ENCODE measurements at regions not wholly inside any gene's neighbourhood (a gene's known extent, or its start where the extent isn't known, plus 50 kb on each side); places are given as distances from the start of the nearest gene placed in this dataset.
A peak's percentile ranks its signal among the peaks of the same experiment; 100 is the strongest.

- intact Hi-C loops (cut with DNase I), result no loop called here
- Histone ChIP-seq H3K4me3 (no peak overlapping the region), H3K36me3 (no peaks in the 10 kb centered on the region), H3K27me3 (no peaks in the 10 kb centered on the region), H3K4me1 (peaks cover 0 to 4% (median 0%) of the 10 kb centered on the region in 4 donors), H3K27ac (replicated peaks in 1 of 4) (no peak overlapping the region), H3K9me3 (no peaks in the 10 kb centered on the region)
- DNase-seq (ENCODE audit: extremely low spot score), result no peak
- TF ChIP-seq POLR2A (IDR thresholded peaks at IDR 0.05; ENCODE audit: low read depth), result no peak
- TF ChIP-seq POLR2AphosphoS5 (IDR thresholded peaks at IDR 0.05), result no peak
- TF ChIP-seq, protein P1, sequence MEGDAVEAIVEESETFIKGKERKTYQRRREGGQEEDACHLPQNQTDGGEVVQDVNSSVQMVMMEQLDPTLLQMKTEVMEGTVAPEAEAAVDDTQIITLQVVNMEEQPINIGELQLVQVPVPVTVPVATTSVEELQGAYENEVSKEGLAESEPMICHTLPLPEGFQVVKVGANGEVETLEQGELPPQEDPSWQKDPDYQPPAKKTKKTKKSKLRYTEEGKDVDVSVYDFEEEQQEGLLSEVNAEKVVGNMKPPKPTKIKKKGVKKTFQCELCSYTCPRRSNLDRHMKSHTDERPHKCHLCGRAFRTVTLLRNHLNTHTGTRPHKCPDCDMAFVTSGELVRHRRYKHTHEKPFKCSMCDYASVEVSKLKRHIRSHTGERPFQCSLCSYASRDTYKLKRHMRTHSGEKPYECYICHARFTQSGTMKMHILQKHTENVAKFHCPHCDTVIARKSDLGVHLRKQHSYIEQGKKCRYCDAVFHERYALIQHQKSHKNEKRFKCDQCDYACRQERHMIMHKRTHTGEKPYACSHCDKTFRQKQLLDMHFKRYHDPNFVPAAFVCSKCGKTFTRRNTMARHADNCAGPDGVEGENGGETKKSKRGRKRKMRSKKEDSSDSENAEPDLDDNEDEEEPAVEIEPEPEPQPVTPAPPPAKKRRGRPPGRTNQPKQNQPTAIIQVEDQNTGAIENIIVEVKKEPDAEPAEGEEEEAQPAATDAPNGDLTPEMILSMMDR (IDR thresholded peaks at IDR 0.05), result no peak
- TF ChIP-seq EP300 (IDR thresholded peaks at IDR 0.05), result no peak
These were observed 482.7 kb upstream of the SYT4 start for GRCh38 chr18:43760010-43760409.

DNA sequence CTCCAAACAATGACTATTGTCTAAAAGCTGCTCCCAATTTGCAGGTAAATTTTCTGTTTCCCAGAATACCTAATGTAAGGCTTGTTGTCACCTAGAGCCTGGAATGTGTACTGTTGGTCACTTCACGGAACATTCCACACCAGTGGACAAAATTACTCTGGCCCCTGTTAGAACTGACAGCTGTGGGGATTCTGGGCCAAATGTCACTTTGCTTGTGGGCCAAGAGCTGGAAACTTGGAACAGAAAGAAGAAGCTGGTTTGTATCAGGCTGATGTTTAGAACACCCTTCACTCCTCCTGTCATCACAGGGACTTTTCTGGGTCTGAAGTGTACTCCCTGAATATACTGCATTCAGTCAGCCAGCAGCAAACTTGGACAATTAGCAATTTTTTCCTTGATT, 495.6 kb upstream of the SYT4 start:
- DNase-seq (ENCODE audit: extremely low spot score), result no peak
- intact Hi-C loops (cut with DNase I), result no loop called here
- WGBS, result 40% methylated on average over 1 of the region's 1 CpG
- no peaks in the 10 kb centered on the region for H3K36me3 ChIP-seq
- H3K4me1 ChIP-seq, result peaks cover 9 to 29% (median 14%) of the 10 kb centered on the region in 4 donors
- no peaks in the 10 kb centered on the region for H3K27me3 ChIP-seq
- H3K4me3 ChIP-seq, result no peak overlapping the region
- H3K9me3 ChIP-seq, result no peaks in the 10 kb centered on the region
- TF ChIP-seq, protein P1 (IDR thresholded peaks at IDR 0.05), result no peak
- TF ChIP-seq POLR2AphosphoS5 (IDR thresholded peaks at IDR 0.05) (peak in 1 of 2 donors; percentile 35), POLR2A (IDR thresholded peaks at IDR 0.05; ENCODE audit: low read depth) (no peak), EP300 (IDR thresholded peaks at IDR 0.05) (no peak)
- H3K27ac ChIP-seq (replicated peaks in 1 of 4), result no peak overlapping the region

DNA sequence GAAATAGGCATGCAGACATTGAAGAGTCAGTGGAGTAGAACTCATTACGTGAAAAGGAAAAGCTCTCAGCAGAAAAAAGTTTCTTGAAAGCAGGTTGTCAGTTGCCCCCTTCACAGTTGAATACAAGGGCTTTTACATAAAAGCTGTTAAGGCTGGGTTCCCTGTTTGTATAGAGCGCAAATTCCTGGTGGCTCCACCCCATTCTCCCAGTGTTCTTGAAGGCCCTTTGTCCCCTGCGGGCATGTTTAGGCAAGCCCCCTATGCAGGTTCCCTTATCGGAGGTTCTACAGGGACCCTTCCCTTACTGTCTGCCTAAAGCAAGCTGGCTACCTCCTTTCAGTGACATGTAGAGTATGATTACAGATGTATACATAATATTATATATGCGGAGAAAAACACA, 497.2 kb upstream of the SYT4 start:
- intact Hi-C loops (cut with DNase I), result no loop called here
- H3K27ac ChIP-seq (replicated peaks in 1 of 4), result no peak overlapping the region
- DNase-seq (ENCODE audit: extremely low spot score), result no peak
- no peaks in the 10 kb centered on the region for H3K36me3 ChIP-seq
- peaks cover 9 to 31% (median 15%) of the 10 kb centered on the region in 4 donors for H3K4me1 ChIP-seq
- no peak overlapping the region for H3K4me3 ChIP-seq
- no peaks in the 10 kb centered on the region for H3K27me3 ChIP-seq
- H3K9me3 ChIP-seq, result no peaks in the 10 kb centered on the region
- WGBS, result 93% methylated on average over 5 of the region's 5 CpGs
- TF ChIP-seq POLR2A (IDR thresholded peaks at IDR 0.05; ENCODE audit: low read depth), result no peak
- TF ChIP-seq, protein P1 (IDR thresholded peaks at IDR 0.05), result no peak
- TF ChIP-seq POLR2AphosphoS5 (IDR thresholded peaks at IDR 0.05), result no peak
- no peak for TF ChIP-seq EP300 (IDR thresholded peaks at IDR 0.05)

- TF ChIP-seq POLR2A (IDR thresholded peaks at IDR 0.05; ENCODE audit: low read depth) (no peak), POLR2AphosphoS5 (IDR thresholded peaks at IDR 0.05) (no peak), EP300 (IDR thresholded peaks at IDR 0.05) (no peak)
- TF ChIP-seq, protein P1 (IDR thresholded peaks at IDR 0.05), result no peak
- DNase-seq (ENCODE audit: extremely low spot score), result no peak
- Histone ChIP-seq H3K9me3 (no peaks in the 10 kb centered on the region), H3K27ac (replicated peaks in 1 of 4) (no peak overlapping the region), H3K4me3 (no peak overlapping the region), H3K27me3 (no peaks in the 10 kb centered on the region), H3K4me1 (peaks cover 9 to 31% (median 15%) of the 10 kb centered on the region in 4 donors), H3K36me3 (no peaks in the 10 kb centered on the region)
- intact Hi-C loops (cut with DNase I), result no loop called here
- WGBS, result 90% methylated on average over 2 of the region's 2 CpGs
These were observed 498.3 kb upstream of the SYT4 start for GRCh38 chr18:43775591-43775990.

- no peak for TF ChIP-seq EP300 (IDR thresholded peaks at IDR 0.05)
- TF ChIP-seq POLR2AphosphoS5 (IDR thresholded peaks at IDR 0.05), result no peak
- TF ChIP-seq, protein P1 (IDR thresholded peaks at IDR 0.05), result no peak
- TF ChIP-seq POLR2A (IDR thresholded peaks at IDR 0.05; ENCODE audit: low read depth), result no peak
- 46% methylated on average over 2 of the region's 2 CpGs for WGBS
- no peaks in the 10 kb centered on the region for H3K27me3 ChIP-seq
- no peaks in the 10 kb centered on the region for H3K36me3 ChIP-seq
- DNase-seq (ENCODE audit: extremely low spot score), result no peak
- intact Hi-C loops (cut with DNase I), result no loop called here
- H3K9me3 ChIP-seq, result no peaks in the 10 kb centered on the region
- no peak overlapping the region for H3K27ac ChIP-seq (replicated peaks in 1 of 4)
- H3K4me3 ChIP-seq, result no peak overlapping the region
- H3K4me1 ChIP-seq, result peaks cover 9 to 31% (median 15%) of the 10 kb centered on the region in 4 donors
These were observed 499.7 kb upstream of the SYT4 start for GRCh38 chr18:43776997-43777396.
